ENCODE measurements at regions not wholly inside any gene's neighbourhood (a gene's known extent, or its start where the extent isn't known, plus 50 kb on each side); places are given as distances from the start of the nearest gene placed in this dataset.

- TF ChIP-seq REST (IDR thresholded peaks at IDR 0.05; ENCODE audit: insufficient read depth in 1 of 2, low read depth in 2 of 2, low read length in 2 of 2) (no peak), TAF1 (IDR thresholded peaks at IDR 0.05; ENCODE audit: borderline replicate concordance, insufficient read depth, low read length) (no peak), FOXP2 (optimal IDR thresholded peaks at IDR 0.05; ENCODE audit: borderline replicate concordance, extremely low read depth, extremely low read length, insufficient read depth) (no peak), POLR2AphosphoS5 (IDR thresholded peaks at IDR 0.05; ENCODE audit: low read depth, low read length) (no peak), SIN3A (IDR thresholded peaks at IDR 0.05; ENCODE audit: borderline replicate concordance, insufficient read depth, low read length) (no peak)
Observed at GRCh38 chr11:15627560-15627959, 512.8 kb downstream of the INSC start.

GRCh38 chr11:15629690-15630321 is 515.1 kb downstream of the INSC start:
- TF ChIP-seq FOXP2 (optimal IDR thresholded peaks at IDR 0.05; ENCODE audit: borderline replicate concordance, extremely low read depth, extremely low read length, insufficient read depth) (no peak), POLR2AphosphoS5 (IDR thresholded peaks at IDR 0.05; ENCODE audit: low read depth, low read length) (no peak), TAF1 (IDR thresholded peaks at IDR 0.05; ENCODE audit: borderline replicate concordance, insufficient read depth, low read length) (no peak)

GRCh38 chr11:15630896-15631295 is 516.2 kb downstream of the INSC start:
- TF ChIP-seq POLR2AphosphoS5 (IDR thresholded peaks at IDR 0.05; ENCODE audit: low read depth, low read length) (no peak), SIN3A (IDR thresholded peaks at IDR 0.05; ENCODE audit: borderline replicate concordance, insufficient read depth, low read length) (no peak), REST (IDR thresholded peaks at IDR 0.05; ENCODE audit: insufficient read depth in 1 of 2, low read depth in 2 of 2, low read length in 2 of 2) (no peak), FOXP2 (optimal IDR thresholded peaks at IDR 0.05; ENCODE audit: borderline replicate concordance, extremely low read depth, extremely low read length, insufficient read depth) (no peak), TAF1 (IDR thresholded peaks at IDR 0.05; ENCODE audit: borderline replicate concordance, insufficient read depth, low read length) (no peak)

- TF ChIP-seq FOXP2 (optimal IDR thresholded peaks at IDR 0.05; ENCODE audit: borderline replicate concordance, extremely low read depth, extremely low read length, insufficient read depth) (no peak), TAF1 (IDR thresholded peaks at IDR 0.05; ENCODE audit: borderline replicate concordance, insufficient read depth, low read length) (no peak), POLR2AphosphoS5 (IDR thresholded peaks at IDR 0.05; ENCODE audit: low read depth, low read length) (no peak), REST (IDR thresholded peaks at IDR 0.05; ENCODE audit: insufficient read depth in 1 of 2, low read depth in 2 of 2, low read length in 2 of 2) (no peak), SIN3A (IDR thresholded peaks at IDR 0.05; ENCODE audit: borderline replicate concordance, insufficient read depth, low read length) (no peak)
Observed at GRCh38 chr11:15635521-15635920, 520.8 kb downstream of the INSC start.

- TF ChIP-seq POLR2AphosphoS5 (IDR thresholded peaks at IDR 0.05; ENCODE audit: low read depth, low read length) (no peak), TAF1 (IDR thresholded peaks at IDR 0.05; ENCODE audit: borderline replicate concordance, insufficient read depth, low read length) (no peak), FOXP2 (optimal IDR thresholded peaks at IDR 0.05; ENCODE audit: borderline replicate concordance, extremely low read depth, extremely low read length, insufficient read depth) (no peak), SIN3A (IDR thresholded peaks at IDR 0.05; ENCODE audit: borderline replicate concordance, insufficient read depth, low read length) (no peak), REST (IDR thresholded peaks at IDR 0.05; ENCODE audit: insufficient read depth in 1 of 2, low read depth in 2 of 2, low read length in 2 of 2) (no peak)
Observed at GRCh38 chr11:15636521-15637089, 521.9 kb downstream of the INSC start.
